ENCODE measurements at regions not wholly inside any gene's neighbourhood (a gene's known extent, or its start where the extent isn't known, plus 50 kb on each side); places are given as distances from the start of the nearest gene placed in this dataset.
"Not testable (repeated sequence)": the region's sequence is repeated elsewhere in the genome, so short reads cannot be mapped to it uniquely, and the experiment has no call there.

DNA sequence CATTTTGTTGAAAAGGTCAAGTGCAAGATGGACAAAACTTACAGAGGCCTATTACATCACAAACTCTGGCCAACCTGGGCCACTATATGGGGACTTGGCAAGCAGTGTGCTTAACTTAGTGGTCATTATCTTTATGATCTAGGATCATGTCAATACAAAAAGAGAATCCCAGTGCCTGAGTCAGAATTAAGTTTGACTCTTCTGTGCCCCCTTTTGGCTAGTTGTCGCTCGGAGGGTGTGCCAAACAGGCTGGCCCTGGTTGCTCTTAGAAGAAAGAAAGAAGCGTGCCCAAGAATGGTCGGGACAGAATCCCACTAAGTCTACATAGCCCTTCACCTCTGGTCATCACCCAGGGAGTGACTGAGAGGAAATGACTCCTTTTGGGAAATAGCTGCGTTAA lies 100.1 kb downstream of the EIF4E start:
- POLR2A ChIA-PET = no interaction called here
- CTCF ChIA-PET = no interaction called here

DNA sequence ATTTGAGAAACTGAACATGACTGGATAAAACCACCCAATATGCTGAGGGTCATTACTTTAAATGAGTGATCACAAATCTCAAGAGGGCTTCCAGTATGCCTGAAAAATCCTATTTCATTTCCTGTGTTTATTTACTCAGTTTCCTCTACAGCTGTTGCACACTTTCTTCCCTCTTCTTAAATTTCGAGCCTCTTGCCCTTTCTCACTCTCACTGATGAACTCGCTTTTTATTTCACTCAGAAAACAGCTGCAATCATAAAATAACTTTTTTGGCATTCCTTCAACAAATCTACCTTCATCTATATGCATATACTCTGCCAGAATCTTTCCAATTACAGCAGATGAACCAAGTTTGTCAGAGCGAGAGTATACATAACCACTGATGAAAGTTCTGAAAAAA lies 101.3 kb downstream of the EIF4E start:
- ChIA-PET CTCF (no interaction called here), POLR2A (no interaction called here)

GRCh38 chr4:98822144-98822543 lies 106.8 kb downstream of the EIF4E start:
- POLR2A ChIA-PET = no interaction called here
- CTCF ChIA-PET = interaction anchor here (1.4 kb wide), 1 partner anchor 354 kb away, joined by 3 read pairs; no protein-coding TSS in a partner anchor

- POLR2A ChIA-PET, CTCF ChIA-PET: not testable (repeated sequence)
Measured at GRCh38 chr4:98818116-98818515, 110.8 kb downstream of the EIF4E start.

GRCh38 chr4:98816816-98817215 lies 112.1 kb downstream of the EIF4E start:
- ChIA-PET POLR2A (no interaction called here), CTCF (no interaction called here)

GRCh38 chr4:98816386-98816785 lies 112.5 kb downstream of the EIF4E start:
- ChIA-PET POLR2A (no interaction called here), CTCF (no interaction called here)

DNA sequence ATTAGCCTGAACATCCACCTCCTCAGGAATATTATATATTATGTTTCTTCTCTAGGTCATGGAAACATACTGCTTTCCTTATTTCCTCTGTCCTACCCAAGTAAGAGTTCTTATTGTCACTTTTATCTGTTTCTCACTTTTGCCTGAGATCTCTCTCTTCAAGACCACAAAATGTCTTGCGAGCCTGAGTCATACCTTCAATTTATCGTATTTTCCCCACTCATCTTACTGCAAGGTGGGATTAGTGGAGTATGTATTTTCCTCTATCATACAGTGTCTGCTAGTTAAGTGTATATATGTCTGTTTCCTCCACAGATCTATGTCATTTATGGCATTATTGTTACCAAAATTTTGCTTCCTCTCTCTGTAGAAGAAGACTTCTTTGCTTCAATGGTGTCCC lies 124.5 kb downstream of the EIF4E start:
- ChIA-PET POLR2A (no interaction called here), CTCF (no interaction called here)

GRCh38 chr4:98803251-98803650 lies 125.7 kb downstream of the EIF4E start:
- POLR2A ChIA-PET = no interaction called here
- CTCF ChIA-PET = no interaction called here

DNA sequence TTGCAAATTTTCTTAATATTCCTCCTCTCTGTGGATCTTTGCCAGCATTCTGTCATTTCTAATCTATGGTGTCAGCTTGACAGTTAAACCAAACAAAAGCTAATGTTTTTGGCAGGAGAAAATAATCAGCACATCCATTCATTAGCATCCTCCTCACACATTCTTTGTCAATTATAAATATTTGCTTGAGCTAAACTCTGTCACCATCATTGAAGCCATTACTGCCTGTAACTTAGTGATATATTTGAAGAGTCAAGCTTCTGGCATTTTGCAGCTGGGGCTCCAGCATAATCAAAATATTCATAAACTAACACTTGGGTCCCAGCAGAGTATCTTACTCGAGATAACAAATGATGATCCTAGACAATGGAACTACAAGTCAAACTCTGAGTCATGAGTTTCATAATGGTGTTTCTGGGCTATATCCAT lies 126.1 kb downstream of the EIF4E start:
- ChIA-PET CTCF (no interaction called here), POLR2A (no interaction called here)

- ChIA-PET CTCF (interaction anchor here (0.6 kb wide), 1 partner anchor 118 kb away, joined by 3 read pairs; no protein-coding TSS in a partner anchor), POLR2A (no interaction called here)
Measured at GRCh38 chr4:98801259-98801725, 127.6 kb downstream of the EIF4E start.

- POLR2A ChIA-PET = no interaction called here
- CTCF ChIA-PET = no interaction called here
Measured at GRCh38 chr4:98796991-98797390, 131.9 kb downstream of the EIF4E start.

GRCh38 chr4:98794565-98795205 lies 134.2 kb downstream of the EIF4E start:
- POLR2A ChIA-PET = no interaction called here
- CTCF ChIA-PET = no interaction called here

GRCh38 chr4:98793658-98794057 lies 135.2 kb upstream of the TSPAN5 start:
- CTCF ChIA-PET = no interaction called here

DNA sequence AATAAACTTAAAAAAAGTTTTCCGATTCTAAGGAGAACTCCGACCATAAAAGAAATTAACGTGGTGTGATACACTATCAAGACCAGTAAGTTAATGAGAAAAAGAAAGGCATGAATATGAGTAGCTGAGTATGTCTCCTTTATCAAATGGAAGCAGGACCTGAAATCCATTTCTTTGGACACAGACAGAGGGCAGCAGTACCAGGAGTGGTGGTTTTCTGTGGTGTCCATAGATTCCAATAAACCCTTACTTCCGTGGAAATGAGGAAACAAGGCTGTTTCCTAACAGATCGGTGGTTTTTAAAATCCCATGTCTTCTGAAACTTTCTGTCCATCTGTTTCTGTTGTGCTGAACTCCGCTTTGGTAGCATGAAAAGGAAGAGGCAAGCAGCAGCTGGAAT lies 128.5 kb upstream of the TSPAN5 start:
- ChIA-PET POLR2A (no interaction called here), CTCF (no interaction called here)

More at GRCh38 chr4:98793658-98794057, 135.2 kb upstream of the TSPAN5 start:
- POLR2A ChIA-PET = no interaction called here

GRCh38 chr4:98784947-98785706 lies 126.7 kb upstream of the TSPAN5 start:
- POLR2A ChIA-PET = no interaction called here

GRCh38 chr4:98781641-98782357 lies 123.4 kb upstream of the TSPAN5 start:
- ChIA-PET POLR2A (no interaction called here), CTCF (no interaction called here)

More at GRCh38 chr4:98784947-98785706, 126.7 kb upstream of the TSPAN5 start:
- CTCF ChIA-PET = no interaction called here

DNA sequence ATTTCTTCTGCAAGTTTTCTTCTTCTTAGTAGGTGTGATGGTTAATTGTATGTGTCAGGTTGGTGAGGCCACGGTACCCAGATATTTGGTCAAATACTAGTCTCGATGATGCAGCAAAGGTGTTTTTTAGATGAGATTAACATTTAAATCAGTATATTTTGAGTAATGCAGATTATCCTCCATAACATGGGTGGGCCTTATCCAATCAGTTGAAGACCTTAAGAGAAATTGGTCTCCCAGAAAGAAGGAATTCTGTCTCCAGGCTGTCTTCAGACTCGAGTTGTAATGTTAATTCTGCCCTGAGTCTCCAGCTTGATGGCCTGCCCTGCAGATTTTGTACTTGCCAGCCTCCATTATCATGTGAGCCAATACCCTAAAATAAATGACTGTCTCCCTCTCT lies 122.5 kb upstream of the TSPAN5 start:
- CTCF ChIA-PET = no interaction called here
- POLR2A ChIA-PET = no interaction called here

DNA sequence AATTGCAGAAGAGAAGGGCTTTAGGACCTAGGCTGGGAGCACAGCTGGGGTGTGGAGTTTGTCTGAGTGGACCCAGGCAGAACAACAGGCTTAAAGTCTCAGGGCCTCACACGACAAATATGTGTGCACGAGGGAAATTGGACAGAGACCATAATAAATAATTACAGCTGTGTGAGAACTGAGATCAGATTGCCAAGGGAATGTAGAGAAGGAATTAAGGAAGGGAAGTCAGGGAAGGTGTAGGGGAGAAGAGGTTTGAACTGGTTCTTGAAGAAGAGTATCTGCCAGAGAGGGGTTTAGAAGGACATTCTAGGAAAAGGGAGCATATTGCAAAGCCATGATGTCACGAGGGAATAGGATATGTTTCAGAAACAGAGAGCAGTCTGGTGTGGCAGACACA lies 120.7 kb upstream of the TSPAN5 start:
- CTCF ChIA-PET = no interaction called here
- POLR2A ChIA-PET = no interaction called here

DNA sequence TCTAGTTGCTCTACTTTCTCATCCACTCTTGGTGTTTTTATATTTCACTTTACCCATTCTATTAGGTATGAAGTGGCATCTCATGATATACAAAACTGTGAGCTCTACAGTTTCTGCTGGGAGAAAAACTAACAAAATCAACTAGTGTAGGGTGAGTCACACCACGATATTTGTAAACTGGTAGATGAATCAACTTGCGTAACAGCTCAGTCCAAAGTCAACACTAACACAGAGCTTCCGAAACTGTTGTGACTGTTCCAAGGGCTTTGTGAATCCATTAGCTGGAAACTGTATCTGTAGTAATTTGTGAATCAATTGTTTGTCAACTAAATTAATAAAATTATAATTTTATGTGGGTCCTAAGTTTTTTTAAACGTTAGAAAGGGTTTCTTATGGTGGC lies 119.8 kb upstream of the TSPAN5 start:
- ChIA-PET CTCF (no interaction called here), POLR2A (no interaction called here)

DNA sequence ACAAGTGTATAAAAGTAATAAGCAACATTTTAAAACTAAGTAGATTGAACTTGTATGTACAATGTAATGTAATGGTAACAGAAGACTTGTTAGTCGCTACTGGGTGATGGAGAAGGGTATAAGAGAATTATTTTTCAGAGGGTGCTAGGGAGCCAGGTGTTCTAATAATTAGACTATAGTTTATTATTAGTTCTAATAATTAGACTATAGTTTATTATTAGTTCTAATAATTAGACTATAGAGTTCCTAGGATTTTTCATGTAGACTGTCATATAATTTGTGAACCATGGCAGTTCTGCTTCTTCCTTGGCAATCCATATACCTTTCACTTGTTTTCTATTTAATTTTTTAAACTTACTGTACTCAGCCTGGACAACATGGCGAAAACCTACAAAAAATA lies 117.3 kb upstream of the TSPAN5 start:
- POLR2A ChIA-PET = no interaction called here
- CTCF ChIA-PET = no interaction called here

DNA sequence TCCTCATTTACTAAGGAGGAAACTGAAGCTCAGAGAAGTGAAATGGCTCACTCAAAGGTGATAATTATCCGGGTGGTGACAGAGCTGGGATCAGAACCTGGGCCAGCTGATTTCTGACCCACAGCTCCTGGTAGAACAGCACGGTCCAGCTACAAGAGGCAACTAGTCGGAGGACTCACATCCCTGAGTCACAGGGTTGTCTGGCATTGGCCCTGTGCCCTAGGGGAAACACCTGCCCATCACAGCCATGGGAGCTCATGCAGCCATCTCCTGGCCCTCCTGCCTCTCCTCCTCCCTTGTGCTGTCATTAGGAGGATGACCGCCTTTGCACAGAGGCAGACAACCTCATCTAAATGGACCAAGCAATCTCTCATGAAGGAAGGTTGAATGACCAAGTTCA lies 115.2 kb upstream of the TSPAN5 start:
- POLR2A ChIA-PET = no interaction called here
- CTCF ChIA-PET = no interaction called here

All from activated CD8-positive, alpha-beta memory T cell treated with anti-CD3 and anti-CD28 coated beads for 36 hours (primary cell).